Thoracic aorta (tissue), 2 donors: ENCODE measurements at regions not wholly inside any gene's neighbourhood (a gene's known extent, or its start where the extent isn't known, plus 50 kb on each side); places are given as distances from the start of the nearest gene placed in this dataset.
"Not testable (repeated sequence)": the region's sequence is repeated elsewhere in the genome, so short reads cannot be mapped to it uniquely, and the experiment has no call there.

Source experiments
- ATAC-seq: fragments of 150-250 bp; one replicate; pipeline ENCODE4 v1.8.0; 2017; ENCODE audit warnings: low read depth; ENCODE audit not compliant: insufficient number of reproducible peaks, low FRiP score
- DNase-seq: peaks from one replicate; pipeline ENCODE4 v3.0.0-alpha.2; 2020; ENCODE audit warnings: low spot score
- H3K27ac ChIP-seq, 2 donors: fragments of 200-600 bp; sonication (generic); 1 replicate in 1 of 2; 2 replicates in 1 of 2; pipeline ENCODE4 v1.5.1; 2016; ENCODE audit warnings: mild to moderate bottlenecking in 2 of 2, moderate library complexity in 2 of 2
- H3K27me3 ChIP-seq: fragments of 200-600 bp; sonication (generic); replicated peaks from 2 replicates; pipeline ENCODE4 v1.6.0; 2016; ENCODE audit warnings: mild to moderate bottlenecking; ENCODE audit not compliant: insufficient read depth
- H3K36me3 ChIP-seq: fragments of 200-600 bp; sonication (generic); one replicate; pipeline ENCODE4 v1.5.1; 2016
- H3K4me1 ChIP-seq, 2 donors: fragments of 200-600 bp; sonication (generic); 1 replicate in 1 of 2; 2 replicates in 1 of 2; pipeline versions ENCODE4 v1.5.1 to v1.6.0; 2016; ENCODE audit warnings: low read depth in 2 of 2, mild to moderate bottlenecking in 1 of 2; ENCODE audit not compliant: control insufficient read depth in 1 of 2
- H3K4me3 ChIP-seq: fragments of 200-600 bp; sonication (generic); 2 replicates; pipeline ENCODE4 v1.5.1; 2016; ENCODE audit warnings: mild to moderate bottlenecking
- H3K9me3 ChIP-seq: fragments of 200-600 bp; sonication (generic); 2 replicates; pipeline ENCODE4 v1.5.1; 2016
- TF ChIP-seq, protein P1 (sequence below): fragments of 200-600 bp; sonication (generic); IDR thresholded peaks from one replicate; pipeline ENCODE4 v1.5.1; 2019; ENCODE audit warnings: antibody characterized with exemption

DNA sequence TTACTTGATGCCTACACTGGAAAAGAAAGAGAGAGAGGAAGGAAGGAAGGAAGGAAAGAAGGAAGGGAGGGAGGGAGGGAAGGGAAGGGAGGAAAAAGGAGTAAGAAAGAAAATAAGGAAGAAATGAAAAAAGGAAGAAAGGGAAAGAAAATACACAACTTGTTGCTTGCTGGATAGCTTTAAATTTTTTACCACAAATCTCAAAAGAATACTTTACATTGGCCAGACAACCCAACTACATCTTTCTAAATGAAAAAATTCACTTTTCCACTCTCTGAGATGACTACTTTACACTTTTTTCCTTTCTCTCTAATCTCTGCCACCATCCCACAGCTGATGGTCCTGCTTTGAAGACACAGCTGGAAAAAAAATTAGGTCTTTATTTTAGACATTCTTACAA, 228.9 kb upstream of the FAM78B start:
- H3K36me3 ChIP-seq: no peaks in the 10 kb centered on the region
- DNase-seq (no peak), ATAC-seq (no peak)
- no peaks in the 10 kb centered on the region for H3K4me1 ChIP-seq
- H3K27me3 ChIP-seq: no peaks in the 10 kb centered on the region
- TF ChIP-seq, protein P1, sequence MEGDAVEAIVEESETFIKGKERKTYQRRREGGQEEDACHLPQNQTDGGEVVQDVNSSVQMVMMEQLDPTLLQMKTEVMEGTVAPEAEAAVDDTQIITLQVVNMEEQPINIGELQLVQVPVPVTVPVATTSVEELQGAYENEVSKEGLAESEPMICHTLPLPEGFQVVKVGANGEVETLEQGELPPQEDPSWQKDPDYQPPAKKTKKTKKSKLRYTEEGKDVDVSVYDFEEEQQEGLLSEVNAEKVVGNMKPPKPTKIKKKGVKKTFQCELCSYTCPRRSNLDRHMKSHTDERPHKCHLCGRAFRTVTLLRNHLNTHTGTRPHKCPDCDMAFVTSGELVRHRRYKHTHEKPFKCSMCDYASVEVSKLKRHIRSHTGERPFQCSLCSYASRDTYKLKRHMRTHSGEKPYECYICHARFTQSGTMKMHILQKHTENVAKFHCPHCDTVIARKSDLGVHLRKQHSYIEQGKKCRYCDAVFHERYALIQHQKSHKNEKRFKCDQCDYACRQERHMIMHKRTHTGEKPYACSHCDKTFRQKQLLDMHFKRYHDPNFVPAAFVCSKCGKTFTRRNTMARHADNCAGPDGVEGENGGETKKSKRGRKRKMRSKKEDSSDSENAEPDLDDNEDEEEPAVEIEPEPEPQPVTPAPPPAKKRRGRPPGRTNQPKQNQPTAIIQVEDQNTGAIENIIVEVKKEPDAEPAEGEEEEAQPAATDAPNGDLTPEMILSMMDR: no peak
- H3K9me3 ChIP-seq: no peaks in the 10 kb centered on the region
- no peak overlapping the region for H3K27ac ChIP-seq
- no peak overlapping the region for H3K4me3 ChIP-seq

DNA sequence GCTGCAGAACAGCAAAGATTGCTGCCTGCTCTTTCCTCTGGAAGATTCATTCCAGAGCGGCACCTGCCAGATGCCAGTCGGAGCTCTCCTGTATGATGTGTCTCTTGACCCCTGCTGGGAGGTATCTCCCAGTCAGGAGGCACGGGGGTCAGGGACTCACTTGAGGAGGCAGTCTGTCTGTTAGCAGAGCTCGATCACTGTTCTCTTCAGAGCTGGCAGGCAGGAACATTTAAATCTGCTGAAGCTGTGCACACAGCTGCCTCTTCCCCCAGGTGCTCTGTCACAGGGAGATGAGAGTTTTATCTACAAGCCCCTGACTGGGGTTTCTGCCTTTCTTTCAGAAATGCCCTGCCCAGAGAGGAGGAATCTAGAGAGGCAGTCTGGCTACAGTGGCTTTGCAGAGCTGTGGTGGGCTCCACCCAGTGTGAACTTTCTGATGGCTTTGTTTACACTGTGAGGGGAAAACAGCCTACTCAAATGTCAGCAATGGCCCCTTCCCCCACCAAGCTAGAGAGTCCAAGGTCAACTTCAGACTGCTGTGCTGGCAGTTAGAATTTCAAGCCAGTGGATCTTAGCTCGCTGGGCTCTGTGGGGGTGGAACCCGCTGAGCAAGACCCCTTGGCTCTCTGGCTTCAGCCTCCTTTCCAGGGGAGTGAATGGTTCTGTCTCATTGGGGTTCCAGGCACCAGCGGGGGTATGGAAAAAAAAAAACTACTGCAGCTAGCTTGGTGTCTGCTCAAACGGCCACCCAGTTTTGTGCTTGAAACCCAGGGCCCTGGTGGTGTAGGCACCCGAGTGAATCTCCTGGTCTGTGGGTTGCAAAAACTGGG, 242.7 kb upstream of the FAM78B start:
- H3K27ac ChIP-seq, H3K9me3 ChIP-seq, ATAC-seq, H3K4me3 ChIP-seq, H3K27me3 ChIP-seq, H3K4me1 ChIP-seq, H3K36me3 ChIP-seq, DNase-seq: not testable (repeated sequence)

DNA sequence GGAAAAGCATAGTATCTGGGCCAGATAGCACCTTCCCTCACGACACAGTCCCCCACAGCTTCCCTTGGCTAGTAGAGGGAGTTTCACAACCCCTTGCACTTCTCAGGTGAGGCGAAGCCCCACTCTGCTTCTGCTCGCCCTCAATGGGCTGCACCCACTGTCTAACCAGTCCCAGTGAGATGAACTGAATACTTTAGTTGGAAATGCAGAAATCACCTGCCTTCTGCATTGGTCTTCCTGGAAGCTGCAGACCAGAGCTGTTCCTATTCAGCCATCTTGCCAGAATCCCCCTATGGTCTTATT, 243.2 kb upstream of the FAM78B start:
- TF ChIP-seq, protein P1: no peak
- no peak overlapping the region for H3K4me3 ChIP-seq
- no peak overlapping the region for H3K27ac ChIP-seq
- no peaks in the 10 kb centered on the region for H3K27me3 ChIP-seq
- DNase-seq: no peak
- no peaks in the 10 kb centered on the region for H3K4me1 ChIP-seq
- H3K9me3 ChIP-seq: no peaks in the 10 kb centered on the region
- no peaks in the 10 kb centered on the region for H3K36me3 ChIP-seq
- ATAC-seq: no peak

GRCh38 chr1:166416831-166417230, 250.0 kb upstream of the FAM78B start:
- H3K9me3 ChIP-seq, H3K4me3 ChIP-seq, H3K4me1 ChIP-seq, DNase-seq, ATAC-seq, H3K36me3 ChIP-seq, H3K27me3 ChIP-seq, H3K27ac ChIP-seq: not testable (repeated sequence)

DNA sequence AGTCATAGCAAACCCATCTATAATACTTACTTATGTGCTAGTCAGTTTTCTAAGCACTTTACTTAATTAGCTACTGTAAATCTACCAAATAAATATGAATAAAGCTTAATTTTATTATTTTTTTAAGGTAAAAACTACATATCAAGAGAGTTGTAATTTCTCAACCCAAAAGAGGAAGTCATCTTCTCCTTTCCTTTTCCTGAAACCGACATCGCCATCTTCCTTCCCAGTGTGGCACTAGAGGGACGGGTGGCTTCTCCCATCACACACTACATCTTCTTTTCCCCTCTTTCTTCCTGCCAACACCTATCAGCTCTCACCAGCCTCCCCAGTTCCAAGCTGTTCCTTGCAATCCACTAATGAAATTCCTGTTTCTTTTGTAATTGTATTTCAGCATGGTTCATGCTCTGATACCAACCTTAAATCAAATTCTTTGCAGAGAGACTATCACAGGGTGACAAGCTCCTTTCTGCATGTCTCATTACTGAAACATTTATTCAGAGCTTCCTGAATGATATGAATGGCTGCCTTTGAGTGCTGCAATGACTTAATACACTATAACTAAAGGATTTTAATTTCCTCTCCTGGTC, 251.6 kb upstream of the FAM78B start:
- Histone ChIP-seq H3K4me1 (no peaks in the 10 kb centered on the region), H3K27me3 (no peaks in the 10 kb centered on the region), H3K27ac (no peak overlapping the region), H3K4me3 (no peak overlapping the region), H3K9me3 (no peaks in the 10 kb centered on the region), H3K36me3 (no peaks in the 10 kb centered on the region)
- no peak for DNase-seq
- TF ChIP-seq, protein P1: no peak
- ATAC-seq: no peak

DNA sequence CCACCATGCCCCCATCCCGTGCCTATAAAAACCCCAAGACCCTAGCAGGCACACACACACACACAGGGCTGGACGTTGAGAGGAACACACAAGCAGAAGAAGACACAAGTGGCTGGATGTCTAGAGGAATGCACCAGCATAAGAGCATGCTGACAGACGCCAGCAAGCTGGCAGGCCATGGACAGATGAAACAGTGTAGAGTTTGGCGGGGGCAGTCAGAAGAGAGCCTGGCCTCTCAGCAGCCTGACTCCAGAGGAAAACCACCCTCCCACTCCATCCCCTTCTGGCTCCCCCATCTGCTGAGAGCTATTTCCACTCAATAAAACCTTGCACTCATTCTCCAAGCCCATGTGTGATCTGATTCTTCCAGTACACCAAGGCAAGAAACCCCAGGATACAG, 255.8 kb upstream of the FAM78B start:
- H3K36me3 ChIP-seq, H3K27ac ChIP-seq, H3K27me3 ChIP-seq, H3K4me3 ChIP-seq, DNase-seq, H3K9me3 ChIP-seq, H3K4me1 ChIP-seq, ATAC-seq: not testable (repeated sequence)
